PC-9 (cell line): ENCODE measurements at regions not wholly inside any gene's neighbourhood (a gene's known extent, or its start where the extent isn't known, plus 50 kb on each side); places are given as distances from the start of the nearest gene placed in this dataset.

Experiments
- BruUV-seq: library from RNA; stranded (reverse); fragments of 400-500 nt; replicated peaks from 2 replicates; lab custom pipeline; 2021; lab: Mats Ljungman, UMichigan
- CTCF ChIA-PET: fragments of 300-600 bp; sonication (Branson Sonifier 250); formaldehyde crosslinking; loops from one replicate; lab custom pipeline; 2022; ENCODE audit warnings: antibody characterized with exemption; lab: Charles Lee
- POLR2A ChIA-PET: fragments of 300-600 bp; sonication (Branson Sonifier 250); formaldehyde crosslinking; loops from one replicate; lab custom pipeline; 2022; ENCODE audit warnings: antibody characterized with exemption; ENCODE audit not compliant: unreplicated experiment; lab: Charles Lee
- DNase-seq, 2 experiments: peaks; one replicate each; pipeline versions ENCODE4 v3.0.0 to v3.0.0-alpha.2; 2015 to 2022; ENCODE audit warnings: mixed read lengths in 1 of 2
- H2AFZ ChIP-seq: fragments of 200-600 bp; sonication (generic); 2 replicates; pipeline ENCODE4 v1.8.1; 2017; ENCODE audit warnings: antibody characterized with exemption
- H3F3A ChIP-seq: fragments of 200-600 bp; sonication (generic); 2 replicates; pipeline ENCODE4 v1.8.1; 2017; ENCODE audit warnings: antibody characterized with exemption, mild to moderate bottlenecking, low read depth; ENCODE audit not compliant: insufficient read depth
- H3K27ac ChIP-seq: fragments of 200-600 bp; sonication (generic); 2 replicates; pipeline ENCODE4 v1.6.1; 2016; ENCODE audit warnings: mixed run types
- H3K27me3 ChIP-seq: fragments of 200-600 bp; sonication (generic); 2 replicates; pipeline ENCODE4 v1.6.1; 2016; ENCODE audit warnings: low read depth, mixed run types; ENCODE audit not compliant: insufficient read depth
- H3K36me3 ChIP-seq: fragments of 200-600 bp; sonication (generic); 2 replicates; pipeline ENCODE4 v1.6.1; 2016; ENCODE audit warnings: low read depth, mixed run types
- H3K4me1 ChIP-seq: fragments of 200-600 bp; sonication (generic); replicated peaks from 2 replicates; pipeline ENCODE4 v1.6.1; 2016; ENCODE audit warnings: mixed run types; ENCODE audit not compliant: insufficient read depth
- H3K4me2 ChIP-seq: fragments of 200-600 bp; sonication (generic); 2 replicates; pipeline ENCODE4 v1.6.1; 2017; ENCODE audit warnings: mixed run types
- H3K4me3 ChIP-seq: fragments of 200-600 bp; sonication (generic); 2 replicates; pipeline ENCODE4 v1.6.1; 2016; ENCODE audit warnings: mixed run types
- H3K79me2 ChIP-seq: fragments of 200-600 bp; sonication (generic); 2 replicates; pipeline ENCODE4 v1.6.1; 2017; ENCODE audit warnings: low read depth, mixed run types
- H3K9me2 ChIP-seq: fragments of 200-600 bp; sonication (generic); 2 replicates; pipeline ENCODE4 v1.8.1; 2017; ENCODE audit warnings: mild to moderate bottlenecking; ENCODE audit not compliant: insufficient read depth
- H3K9me3 ChIP-seq: fragments of 200-600 bp; sonication (generic); 2 replicates; pipeline ENCODE4 v1.8.1; 2016; ENCODE audit warnings: low read depth; ENCODE audit not compliant: insufficient read depth
- H4K20me1 ChIP-seq: fragments of 200-600 bp; sonication (generic); 2 replicates; pipeline ENCODE4 v1.8.1; 2017; ENCODE audit not compliant: insufficient read depth
- EZH2 ChIP-seq: fragments of 200-600 bp; sonication (generic); IDR thresholded peaks from 2 replicates; pipeline ENCODE4 v1.8.0; 2017; ENCODE audit warnings: antibody characterized with exemption, low read depth
- intact Hi-C: fragments of 100-400 bp; cut with micrococcal nuclease; formaldehyde crosslinking; loops from one replicate; pipeline ENCODE4 v1.10.0; 2022; ENCODE audit not compliant: unreplicated experiment
- TF ChIP-seq, protein P1 (sequence below): fragments of 200-600 bp; sonication (generic); conservative IDR thresholded peaks from 2 replicates; pipeline ENCODE4 v1.6.1; 2017; ENCODE audit warnings: mixed run types, antibody characterized with exemption, mild to moderate bottlenecking, moderate library complexity

- Histone ChIP-seq H3F3A (no peaks in the 10 kb centered on the region), H3K79me2 (no peaks in the 10 kb centered on the region), H3K27ac (no peak overlapping the region), H3K4me2 (no peak overlapping the region), H3K9me3 (no peaks in the 10 kb centered on the region), H3K36me3 (no peaks in the 10 kb centered on the region), H3K9me2 (no peaks in the 10 kb centered on the region), H3K27me3 (no peaks in the 10 kb centered on the region), H3K4me3 (no peak overlapping the region), H3K4me1 (no peaks in the 10 kb centered on the region), H2AFZ (no peak overlapping the region), H4K20me1 (no peaks in the 10 kb centered on the region)
- intact Hi-C loops: no loop called here
- no peak for DNase-seq
- no TSS peak for BruUV-seq
- ChIA-PET POLR2A (no interaction called here), CTCF (no interaction called here)
- TF ChIP-seq, protein P1, sequence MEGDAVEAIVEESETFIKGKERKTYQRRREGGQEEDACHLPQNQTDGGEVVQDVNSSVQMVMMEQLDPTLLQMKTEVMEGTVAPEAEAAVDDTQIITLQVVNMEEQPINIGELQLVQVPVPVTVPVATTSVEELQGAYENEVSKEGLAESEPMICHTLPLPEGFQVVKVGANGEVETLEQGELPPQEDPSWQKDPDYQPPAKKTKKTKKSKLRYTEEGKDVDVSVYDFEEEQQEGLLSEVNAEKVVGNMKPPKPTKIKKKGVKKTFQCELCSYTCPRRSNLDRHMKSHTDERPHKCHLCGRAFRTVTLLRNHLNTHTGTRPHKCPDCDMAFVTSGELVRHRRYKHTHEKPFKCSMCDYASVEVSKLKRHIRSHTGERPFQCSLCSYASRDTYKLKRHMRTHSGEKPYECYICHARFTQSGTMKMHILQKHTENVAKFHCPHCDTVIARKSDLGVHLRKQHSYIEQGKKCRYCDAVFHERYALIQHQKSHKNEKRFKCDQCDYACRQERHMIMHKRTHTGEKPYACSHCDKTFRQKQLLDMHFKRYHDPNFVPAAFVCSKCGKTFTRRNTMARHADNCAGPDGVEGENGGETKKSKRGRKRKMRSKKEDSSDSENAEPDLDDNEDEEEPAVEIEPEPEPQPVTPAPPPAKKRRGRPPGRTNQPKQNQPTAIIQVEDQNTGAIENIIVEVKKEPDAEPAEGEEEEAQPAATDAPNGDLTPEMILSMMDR: no peak
Observed at GRCh38 chr4:187577941-187578480, 417.6 kb upstream of the ZFP42 start.

DNA sequence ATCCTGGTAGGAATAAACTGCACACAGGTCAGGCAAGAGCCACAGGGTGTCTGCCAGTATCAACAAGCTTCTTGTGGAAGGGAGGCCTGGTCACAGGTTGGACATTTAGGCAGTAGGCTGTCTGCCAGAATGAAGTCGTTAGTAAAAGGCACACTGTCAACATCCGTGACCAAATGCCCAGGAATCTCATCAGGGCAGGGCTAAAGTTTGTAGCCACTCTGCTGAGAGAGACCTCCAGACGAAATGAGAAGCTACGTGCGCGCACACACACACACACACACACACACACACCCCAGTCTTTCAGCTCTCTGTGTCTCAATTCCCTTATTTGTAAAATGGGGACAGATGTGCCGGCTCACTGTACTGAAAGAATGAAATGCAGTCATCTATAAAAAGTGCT, 408.7 kb upstream of the ZFP42 start:
- H3K9me2 ChIP-seq: no peaks in the 10 kb centered on the region
- H3K27me3 ChIP-seq: no peaks in the 10 kb centered on the region
- TF ChIP-seq, protein P1: no peak
- TF ChIP-seq EZH2: no peak
- no peaks in the 10 kb centered on the region for H3K79me2 ChIP-seq
- no peak overlapping the region for H2AFZ ChIP-seq
- no peaks in the 10 kb centered on the region for H3K4me1 ChIP-seq
- no peak overlapping the region for H3K4me3 ChIP-seq
- no peaks in the 10 kb centered on the region for H4K20me1 ChIP-seq
- no peaks in the 10 kb centered on the region for H3K9me3 ChIP-seq
- no peaks in the 10 kb centered on the region for H3K36me3 ChIP-seq
- ChIA-PET POLR2A (interaction anchor here (0.6 kb wide), 1 partner anchor 1619 kb away, joined by 12 read pairs; no protein-coding TSS in a partner anchor), CTCF (interaction anchor here (0.8 kb wide), 1 partner anchor 8 kb away, joined by 7 read pairs; no protein-coding TSS in a partner anchor)
- no peaks in the 10 kb centered on the region for H3F3A ChIP-seq
- H3K4me2 ChIP-seq: no peak overlapping the region
- no TSS peak for BruUV-seq
- intact Hi-C loops: no loop called here
- H3K27ac ChIP-seq: no peak overlapping the region
- no peak for DNase-seq

DNA sequence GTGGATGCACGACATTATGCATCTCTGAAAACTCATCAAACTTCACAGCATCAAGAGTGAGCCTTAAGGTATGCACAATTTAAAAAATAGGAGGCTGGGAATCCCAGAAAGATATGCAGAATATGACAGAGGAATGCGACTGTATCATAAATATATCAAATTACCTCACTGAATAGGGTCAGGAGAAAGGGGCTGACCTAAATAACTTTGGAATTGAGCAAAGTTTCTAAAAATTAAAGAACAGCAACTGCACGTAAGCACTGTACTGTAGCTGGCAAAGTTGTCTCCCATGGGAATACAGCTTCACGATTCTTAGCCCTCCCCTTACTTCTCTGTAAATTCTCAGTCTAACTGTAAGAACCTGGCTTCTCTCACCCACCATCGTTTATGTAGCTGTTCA, 397.4 kb upstream of the ZFP42 start:
- H3K27ac ChIP-seq: no peak overlapping the region

More for the DNA sequence above, 397.4 kb upstream of the ZFP42 start:
- BruUV-seq: no TSS peak
- Histone ChIP-seq H3K4me2 (no peak overlapping the region), H3K4me1 (no peaks in the 10 kb centered on the region), H3K27me3 (no peaks in the 10 kb centered on the region), H3F3A (no peaks in the 10 kb centered on the region), H4K20me1 (no peaks in the 10 kb centered on the region), H3K79me2 (no peaks in the 10 kb centered on the region), H3K9me3 (no peaks in the 10 kb centered on the region), H3K36me3 (no peaks in the 10 kb centered on the region), H3K4me3 (no peak overlapping the region), H3K9me2 (no peaks in the 10 kb centered on the region), H2AFZ (no peak overlapping the region)
- POLR2A ChIA-PET: no interaction called here
- intact Hi-C loops: loop anchor here (10.0 kb wide), 1 partner anchor 1747 kb away; no protein-coding TSS in a partner anchor
- CTCF ChIA-PET: no interaction called here
- no peak for DNase-seq
- TF ChIP-seq, protein P1: no peak
- TF ChIP-seq EZH2: no peak
